Upper lobe of right lung (tissue), 1 donor: ENCODE measurements at regions not wholly inside any gene's neighbourhood (a gene's known extent, or its start where the extent isn't known, plus 50 kb on each side); places are given as distances from the start of the nearest gene placed in this dataset.

Source experiments
- ATAC-seq: fragments of 200-7000 bp; cut with Tn5 transposase; one replicate; pipeline ENCODE4 v1.9.1; 2020; ENCODE audit warnings: mild to moderate bottlenecking, moderate library complexity
- DNase-seq: peaks from one replicate; pipeline ENCODE4 v3.0.0-alpha.2; 2020
- H3K27ac ChIP-seq: fragments of 200-600 bp; one replicate; pipeline ENCODE4 v1.8.0; 2022
- H3K27me3 ChIP-seq: fragments of 200-600 bp; one replicate; pipeline ENCODE4 v1.8.0; 2022; ENCODE audit warnings: mild to moderate bottlenecking
- H3K36me3 ChIP-seq: fragments of 200-600 bp; one replicate; pipeline ENCODE4 v1.8.0; 2022
- H3K4me1 ChIP-seq: fragments of 200-600 bp; one replicate; pipeline ENCODE4 v1.8.0; 2022
- H3K4me3 ChIP-seq: fragments of 200-600 bp; one replicate; pipeline ENCODE4 v1.8.0; 2022; ENCODE audit warnings: mild to moderate bottlenecking
- H3K9me3 ChIP-seq: fragments of 200-600 bp; one replicate; pipeline ENCODE4 v1.8.0; 2022
- CTCF ChIP-seq: fragments of 200-600 bp; IDR thresholded peaks from one replicate; pipeline ENCODE4 v1.8.0; 2022; ENCODE audit warnings: antibody characterized with exemption
- intact Hi-C: fragments of 100-400 bp; cut with DNase I; formaldehyde crosslinking; loops from one replicate; pipeline ENCODE4 v1.11.0; 2022
- donor health status: DM: no; HTN: yes; CAD: no; lungs with severe emphysema.

DNA sequence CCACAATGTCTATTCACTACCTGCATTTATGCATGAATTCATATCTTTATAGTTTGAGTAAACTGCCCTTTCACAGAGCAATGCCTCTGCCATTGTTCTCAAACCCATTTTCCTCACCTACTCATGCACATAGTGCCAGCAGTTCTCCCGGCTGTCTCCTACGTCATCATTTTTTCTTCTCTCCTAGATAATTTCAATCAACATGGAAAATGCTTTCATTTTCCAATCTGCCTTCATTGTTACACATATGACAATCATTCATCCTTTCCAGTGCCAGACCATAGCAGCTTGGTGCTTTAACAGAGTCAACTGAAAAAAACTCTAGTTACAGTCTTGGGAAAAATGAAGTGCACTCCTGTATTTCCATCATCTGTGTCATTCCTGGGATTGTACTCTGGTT, 514.8 kb upstream of the CTNND2 start:
- TF ChIP-seq CTCF = no peak
- DNase-seq (no peak), ATAC-seq (no peak)
- no peak overlapping the region for H3K4me3 ChIP-seq
- H3K27ac ChIP-seq = no peak overlapping the region
- no peaks in the 10 kb centered on the region for H3K4me1 ChIP-seq
- intact Hi-C loops = no loop called here
- no peaks in the 10 kb centered on the region for H3K27me3 ChIP-seq
- H3K36me3 ChIP-seq = no peaks in the 10 kb centered on the region
- no peaks in the 10 kb centered on the region for H3K9me3 ChIP-seq

DNA sequence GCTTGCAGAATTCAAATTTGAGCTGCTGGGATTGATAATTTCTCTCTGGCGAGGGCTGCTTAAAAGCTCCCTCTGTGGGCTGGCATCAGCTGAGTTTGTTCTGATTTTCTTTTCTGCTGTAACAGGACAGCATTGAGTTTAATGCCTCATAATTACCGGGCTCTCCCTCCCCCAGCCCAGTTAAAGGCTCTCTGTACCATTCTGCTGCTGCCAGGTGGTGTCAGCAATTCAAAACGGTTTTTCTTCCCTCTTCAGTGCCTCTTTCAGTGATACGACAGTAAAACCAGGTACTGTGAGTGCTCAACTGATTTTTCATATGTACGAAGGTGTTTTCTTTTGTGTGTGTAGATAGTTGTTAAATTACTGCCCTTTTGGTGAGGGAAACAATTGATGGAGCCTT, 509.3 kb upstream of the CTNND2 start:
- H3K36me3 ChIP-seq = no peaks in the 10 kb centered on the region
- H3K27me3 ChIP-seq = no peaks in the 10 kb centered on the region
- no peak for ATAC-seq
- no peak for TF ChIP-seq CTCF
- no peaks in the 10 kb centered on the region for H3K9me3 ChIP-seq
- no peak overlapping the region for H3K27ac ChIP-seq
- no peak for DNase-seq
- no peak overlapping the region for H3K4me3 ChIP-seq
- intact Hi-C loops = no loop called here
- H3K4me1 ChIP-seq = no peaks in the 10 kb centered on the region

- Histone ChIP-seq H3K4me1 (no peaks in the 10 kb centered on the region), H3K27me3 (no peaks in the 10 kb centered on the region), H3K4me3 (no peak overlapping the region), H3K9me3 (no peaks in the 10 kb centered on the region), H3K36me3 (no peaks in the 10 kb centered on the region), H3K27ac (no peak overlapping the region)
- TF ChIP-seq CTCF = no peak
- ATAC-seq = no peak
- intact Hi-C loops = no loop called here
- no peak for DNase-seq
Measured at GRCh38 chr5:12413075-12413474, 508.8 kb upstream of the CTNND2 start.

GRCh38 chr5:12399868-12400267, 495.6 kb upstream of the CTNND2 start:
- Histone ChIP-seq H3K27me3 (no peaks in the 10 kb centered on the region), H3K27ac (no peak overlapping the region), H3K36me3 (no peaks in the 10 kb centered on the region), H3K4me1 (no peaks in the 10 kb centered on the region), H3K4me3 (no peak overlapping the region), H3K9me3 (no peaks in the 10 kb centered on the region)
- intact Hi-C loops = no loop called here
- no peak for TF ChIP-seq CTCF
- DNase-seq (no peak), ATAC-seq (no peak)

- H3K4me1 ChIP-seq = no peaks in the 10 kb centered on the region
- no peak overlapping the region for H3K4me3 ChIP-seq
- TF ChIP-seq CTCF = no peak
- H3K9me3 ChIP-seq = no peaks in the 10 kb centered on the region
- intact Hi-C loops = no loop called here
- no peak overlapping the region for H3K27ac ChIP-seq
- no peaks in the 10 kb centered on the region for H3K36me3 ChIP-seq
- ATAC-seq (no peak), DNase-seq (no peak)
- no peaks in the 10 kb centered on the region for H3K27me3 ChIP-seq
Measured at GRCh38 chr5:12392246-12392645, 488.0 kb upstream of the CTNND2 start.

- DNase-seq = peak; percentile 35
- H3K27me3 ChIP-seq = no peaks in the 10 kb centered on the region
- no peaks in the 10 kb centered on the region for H3K4me1 ChIP-seq
- peak; percentile 10 for ATAC-seq
- no peaks in the 10 kb centered on the region for H3K9me3 ChIP-seq
- TF ChIP-seq CTCF = no peak
- no peaks in the 10 kb centered on the region for H3K36me3 ChIP-seq
- no peak overlapping the region for H3K4me3 ChIP-seq
- intact Hi-C loops = no loop called here
- H3K27ac ChIP-seq = no peak overlapping the region
Measured at GRCh38 chr5:12385095-12385494, 480.8 kb upstream of the CTNND2 start.
